Endothelial cell of umbilical vein (primary cell): ENCODE measurements at regions not wholly inside any gene's neighbourhood (a gene's known extent, or its start where the extent isn't known, plus 50 kb on each side); places are given as distances from the start of the nearest gene placed in this dataset.

Source experiments
- BruUV-seq: library from RNA; stranded (reverse); fragments of 400-500 nt; replicated peaks from 2 replicates; lab custom pipeline; 2021; lab: Mats Ljungman, UMichigan
- CTCF ChIA-PET: fragments of 300-600, 350-600 bp; sonication (Branson Sonifier 250); formaldehyde crosslinking; loops from one replicate; lab custom pipeline; 2021; ENCODE audit warnings: antibody characterized with exemption, inconsistent platforms; lab: Charles Lee
- POLR2A ChIA-PET: fragments of 300-600, 350-600 bp; sonication (Branson Sonifier 250); formaldehyde crosslinking; loops from one replicate; lab custom pipeline; 2021; ENCODE audit warnings: antibody characterized with exemption, inconsistent platforms; lab: Charles Lee
- DNase-seq: peaks from one replicate; pipeline ENCODE4 v3.0.0-alpha.2; 2011; ENCODE audit warnings: low read depth, low spot score
- FAIRE-seq: peaks from 2 replicates; lab custom pipeline; 2011; peaks lifted over from hg19 to GRCh38; lab: Jason Lieb, UNC
- H2AFZ ChIP-seq: 2 replicates; pipeline ENCODE4 v1.6.0; 2012; ENCODE audit warnings: low read depth, low read length, control low read depth, inconsistent platforms
- H3K27ac ChIP-seq: 2 replicates; pipeline ENCODE4 v1.5.1; 2011; ENCODE audit warnings: low read depth, mild to moderate bottlenecking, control low read depth, low read length, moderate library complexity; ENCODE audit not compliant: insufficient read depth
- H3K27me3 ChIP-seq, 2 experiments: 2 replicates each; pipeline versions ENCODE4 v1.6.0 to v1.6.1; 2011; ENCODE audit warnings: low read length in 2 of 2, mixed read lengths in 1 of 2; ENCODE audit not compliant: control insufficient read depth in 2 of 2, insufficient read depth in 2 of 2
- H3K36me3 ChIP-seq, 2 experiments: 2 replicates in 1 of 2; 3 replicates in 1 of 2; pipeline ENCODE4 v1.5.1; 2011; ENCODE audit warnings: low read length in 2 of 2, mild to moderate bottlenecking in 1 of 2, moderate library complexity in 1 of 2; ENCODE audit not compliant: control insufficient read depth in 2 of 2, insufficient read depth in 2 of 2; ENCODE audit errors: extremely low read depth in 1 of 2
- H3K4me1 ChIP-seq: 3 replicates; pipeline ENCODE4 v1.5.1; 2011; ENCODE audit warnings: mild to moderate bottlenecking, low read length; ENCODE audit not compliant: control insufficient read depth, insufficient read depth; ENCODE audit errors: extremely low read depth
- H3K4me2 ChIP-seq: 2 replicates; pipeline ENCODE4 v1.6.1; 2011; ENCODE audit warnings: low read length, control low read depth, mixed read lengths; ENCODE audit not compliant: insufficient read depth
- H3K4me3 ChIP-seq, 3 experiments: fragments of 200-600 bp in 1 of 3; sonication (generic), shearing (Covaris generic) in 1 of 3; replicated peaks in 1 of 3; 2 replicates each; pipeline ENCODE4 v1.5.1; 2011 to 2016; ENCODE audit warnings: control low read depth in 3 of 3, low read length in 3 of 3, mild to moderate bottlenecking in 2 of 3, inconsistent platforms in 1 of 3, low read depth in 1 of 3, moderate library complexity in 1 of 3; ENCODE audit not compliant: insufficient read depth in 1 of 3
- H3K79me2 ChIP-seq: 2 replicates; pipeline ENCODE4 v1.6.0; 2012; ENCODE audit warnings: low read length, inconsistent platforms; ENCODE audit not compliant: control insufficient read depth, insufficient read depth
- H3K9ac ChIP-seq: replicated peaks from 2 replicates; pipeline ENCODE3; 2011; ENCODE audit warnings: low read length, control low read depth; ENCODE audit not compliant: insufficient read depth; ENCODE audit errors: extremely low read depth
- H3K9me1 ChIP-seq: replicated peaks from 3 replicates; pipeline ENCODE4 v1.6.0; 2011; ENCODE audit warnings: mild to moderate bottlenecking, low read length; ENCODE audit not compliant: control insufficient read depth, insufficient read depth; ENCODE audit errors: extremely low read depth
- H3K9me3 ChIP-seq: replicated peaks from 2 replicates; pipeline ENCODE4 v1.5.1; 2012; ENCODE audit warnings: low read length, inconsistent platforms; ENCODE audit not compliant: control insufficient read depth, insufficient read depth
- H4K20me1 ChIP-seq: replicated peaks from 2 replicates; pipeline ENCODE3; 2011; ENCODE audit warnings: mild to moderate bottlenecking, low read length; ENCODE audit not compliant: control insufficient read depth, insufficient read depth; ENCODE audit errors: extremely low read depth
- CTCF ChIP-seq, 2 donors: IDR thresholded peaks; 1 replicate in 1 of 2; 2 replicates in 1 of 2; pipeline ENCODE4 v1.5.1; 2011; ENCODE audit warnings: low read length in 2 of 2, mild to moderate bottlenecking in 2 of 2, moderate library complexity in 2 of 2, control low read depth in 1 of 2, inconsistent platforms in 1 of 2, low read depth in 1 of 2; ENCODE audit not compliant: insufficient read depth in 1 of 2; ENCODE audit errors: extremely low read depth in 1 of 2
- EZH2 ChIP-seq: IDR thresholded peaks from 2 replicates; pipeline ENCODE4 v1.6.1; 2012; ENCODE audit warnings: borderline replicate concordance, low read depth, mild to moderate bottlenecking, moderate library complexity, low read length, inconsistent platforms; ENCODE audit not compliant: severe bottlenecking
- FOS ChIP-seq: IDR thresholded peaks from 2 replicates; pipeline ENCODE4 v1.6.1; 2011; ENCODE audit warnings: mild to moderate bottlenecking, low read length, moderate library complexity, borderline replicate concordance; ENCODE audit not compliant: insufficient read depth
- GATA2 ChIP-seq: IDR thresholded peaks from 2 replicates; pipeline ENCODE4 v1.7.0; 2011; ENCODE audit warnings: low read depth, mild to moderate bottlenecking, moderate library complexity, mixed read lengths, low read length; ENCODE audit not compliant: insufficient read length, insufficient read depth
- JUN ChIP-seq: IDR thresholded peaks from 2 replicates; pipeline ENCODE4 v1.6.1; 2011; ENCODE audit warnings: borderline replicate concordance, low read depth; ENCODE audit not compliant: insufficient read length, insufficient read depth
- MAX ChIP-seq: IDR thresholded peaks from 2 replicates; pipeline ENCODE4 v1.6.1; 2011; ENCODE audit not compliant: insufficient read depth, insufficient read length
- MYC ChIP-seq: IDR thresholded peaks from one replicate; pipeline ENCODE4 v1.6.1; 2011; ENCODE audit warnings: mild to moderate bottlenecking, low read depth, low read length
- POLR2A ChIP-seq: IDR thresholded peaks from 2 replicates; pipeline ENCODE4 v1.6.1; 2012; ENCODE audit warnings: low read depth, mild to moderate bottlenecking, control low read depth, low read length
- POLR2AphosphoS5 ChIP-seq: IDR thresholded peaks from 2 replicates; pipeline ENCODE4 v1.6.1; 2012; ENCODE audit warnings: low read depth, mild to moderate bottlenecking, control low read depth, low read length, moderate library complexity; ENCODE audit not compliant: insufficient read depth
- dilution Hi-C: fragments of 300-500 bp; cut with MboI; formaldehyde crosslinking; loops from one replicate; pipeline ENCODE4 v1.15.0; 2019; ENCODE audit warnings: low sequenced_read_pairs; ENCODE audit not compliant: extremely low pct_ligation_motif_present
- intact Hi-C: fragments of 100-400 bp; cut with micrococcal nuclease; formaldehyde crosslinking; loops from one replicate; pipeline ENCODE4 v1.10.0; 2022

GRCh38 chr18:78473563-78473962, 506.1 kb upstream of the SALL3 start:
- ChIA-PET CTCF (no interaction called here), POLR2A (no interaction called here)
- Histone ChIP-seq H3K9me3 (peaks cover 17% of the 10 kb centered on the region), H3K36me3 (no peaks in the 10 kb centered on the region), H2AFZ (no peak overlapping the region), H3K4me1 (no peaks in the 10 kb centered on the region), H3K9me1 (no peaks in the 10 kb centered on the region), H3K27me3 (no peaks in the 10 kb centered on the region), H3K4me3 (no peak overlapping the region), H3K4me2 (no peak overlapping the region), H4K20me1 (no peaks in the 10 kb centered on the region), H3K27ac (no peak overlapping the region), H3K9ac (no peak overlapping the region), H3K79me2 (no peaks in the 10 kb centered on the region)
- no peak for DNase-seq
- FAIRE-seq: no peak
- intact Hi-C loops (no loop called here), dilution Hi-C loops (no loop called here)
- no TSS peak for BruUV-seq
- TF ChIP-seq JUN (no peak), FOS (no peak), CTCF (IDR thresholded peaks at IDR 0.05; ENCODE audit: extremely low read depth in 1 of 2, insufficient read depth in 1 of 2, low read depth in 1 of 2, low read length in 2 of 2) (no peak), MAX (no peak), POLR2A (no peak), MYC (no peak)

- no peak for TF ChIP-seq MYC
- TF ChIP-seq EZH2: no peak
- no peak for TF ChIP-seq POLR2AphosphoS5
- no peak for TF ChIP-seq MAX
- no peak for TF ChIP-seq CTCF (IDR thresholded peaks at IDR 0.05; ENCODE audit: extremely low read depth in 1 of 2, insufficient read depth in 1 of 2, low read depth in 1 of 2, low read length in 2 of 2)
- no peak for TF ChIP-seq FOS
- TF ChIP-seq JUN: no peak
- no peak for TF ChIP-seq POLR2A
- no peak for TF ChIP-seq GATA2
- Histone ChIP-seq H3K4me3 (no peak overlapping the region), H3K4me1 (no peaks in the 10 kb centered on the region), H3K27me3 (no peaks in the 10 kb centered on the region), H3K79me2 (no peaks in the 10 kb centered on the region), H4K20me1 (no peaks in the 10 kb centered on the region), H3K9me1 (no peaks in the 10 kb centered on the region), H3K4me2 (no peak overlapping the region), H2AFZ (no peak overlapping the region), H3K27ac (no peak overlapping the region), H3K36me3 (no peaks in the 10 kb centered on the region), H3K9me3 (peaks cover 19% of the 10 kb centered on the region), H3K9ac (no peak overlapping the region)
- BruUV-seq: no TSS peak
- dilution Hi-C loops: no loop called here
- DNase-seq: no peak
- no peak for FAIRE-seq
- POLR2A ChIA-PET: no interaction called here
- intact Hi-C loops: no loop called here
- CTCF ChIA-PET: no interaction called here
Observed at GRCh38 chr18:78477840-78478239, 501.8 kb upstream of the SALL3 start.
